CD4-positive, alpha-beta T cell treated with Interleukin-4 for 1 hour (primary cell): ENCODE measurements at regions not wholly inside any gene's neighbourhood (a gene's known extent, or its start where the extent isn't known, plus 50 kb on each side); places are given as distances from the start of the nearest gene placed in this dataset.
"Not testable (repeated sequence)": the region's sequence is repeated elsewhere in the genome, so short reads cannot be mapped to it uniquely, and the experiment has no call there.

Source experiments
- DNase-seq, 2 donors: peaks; one replicate each; pipeline ENCODE4 v3.0.0-alpha.2; 2020 to 2022

GRCh38 chr6:14502551-14502950 lies 385.0 kb downstream of the CD83 start:
- no peak for DNase-seq

- DNase-seq = no peak
Measured at GRCh38 chr6:14505401-14505800, 387.8 kb downstream of the CD83 start.

GRCh38 chr6:14506656-14507246 lies 389.2 kb downstream of the CD83 start:
- no peak for DNase-seq

- DNase-seq = no peak
Measured at GRCh38 chr6:14509120-14509519, 391.5 kb downstream of the CD83 start.

GRCh38 chr6:14510038-14510437 lies 392.5 kb downstream of the CD83 start:
- no peak for DNase-seq

- DNase-seq = no peak
Measured at GRCh38 chr6:14511061-14511586, 393.6 kb downstream of the CD83 start.

GRCh38 chr6:14512246-14512645 lies 394.7 kb downstream of the CD83 start:
- no peak for DNase-seq

- no peak for DNase-seq
Measured at GRCh38 chr6:14513496-14514393, 396.2 kb downstream of the CD83 start.

- DNase-seq = no peak
Measured at GRCh38 chr6:14516956-14517355, 399.4 kb downstream of the CD83 start.

- no peak for DNase-seq
Measured at GRCh38 chr6:14517516-14518105, 400.0 kb downstream of the CD83 start.

GRCh38 chr6:14518515-14519217 lies 401.1 kb downstream of the CD83 start:
- no peak for DNase-seq

GRCh38 chr6:14520029-14520428 lies 402.5 kb downstream of the CD83 start:
- no peak for DNase-seq

GRCh38 chr6:14520536-14520935 lies 403.0 kb downstream of the CD83 start:
- no peak for DNase-seq

- DNase-seq = no peak
Measured at GRCh38 chr6:14521141-14521540, 403.6 kb downstream of the CD83 start.

- not testable (repeated sequence) for DNase-seq
Measured at GRCh38 chr6:14521861-14522260, 404.3 kb downstream of the CD83 start.

- no peak for DNase-seq
Measured at GRCh38 chr6:14524319-14524718, 406.7 kb downstream of the CD83 start.

- DNase-seq = no peak
Measured at GRCh38 chr6:14530385-14530784, 412.8 kb downstream of the CD83 start.

- DNase-seq = no peak
Measured at GRCh38 chr6:14533446-14533845, 415.9 kb downstream of the CD83 start.

- DNase-seq = no peak
Measured at GRCh38 chr6:14537030-14537429, 419.5 kb downstream of the CD83 start.

- DNase-seq = no peak
Measured at GRCh38 chr6:14540276-14540675, 422.7 kb downstream of the CD83 start.

GRCh38 chr6:14540810-14541540 lies 423.4 kb downstream of the CD83 start:
- DNase-seq = no peak

- peak in 1 of 2 donors; percentile 29 for DNase-seq
Measured at GRCh38 chr6:14542670-14543366, 425.2 kb downstream of the CD83 start.
